Lower lobe of right lung (tissue), 2 donors: ENCODE measurements at regions not wholly inside any gene's neighbourhood (a gene's known extent, or its start where the extent isn't known, plus 50 kb on each side); places are given as distances from the start of the nearest gene placed in this dataset.
A peak's percentile ranks its signal among the peaks of the same experiment; 100 is the strongest.

Experiments
- ATAC-seq, 2 donors: fragments of 200-7000 bp; cut with Tn5 transposase; one replicate each; pipeline ENCODE4 v1.9.1; 2020 to 2022; ENCODE audit warnings: mild to moderate bottlenecking in 2 of 2, moderate library complexity in 2 of 2
- DNase-seq: peaks from one replicate; pipeline ENCODE4 v3.0.0-alpha.2; 2020
- H3K27ac ChIP-seq: fragments of 200-600 bp; one replicate; pipeline ENCODE4 v1.8.0; 2022
- H3K27me3 ChIP-seq: fragments of 200-600 bp; one replicate; pipeline ENCODE4 v1.8.0; 2022; ENCODE audit warnings: low read depth
- H3K36me3 ChIP-seq: fragments of 200-600 bp; one replicate; pipeline ENCODE4 v1.8.0; 2022; ENCODE audit warnings: mild to moderate bottlenecking
- H3K4me1 ChIP-seq: fragments of 200-600 bp; one replicate; pipeline ENCODE4 v1.8.0; 2022
- H3K4me3 ChIP-seq: fragments of 200-600 bp; one replicate; pipeline ENCODE4 v1.8.0; 2022; ENCODE audit warnings: mild to moderate bottlenecking
- H3K9me3 ChIP-seq: fragments of 200-600 bp; one replicate; pipeline ENCODE4 v1.8.0; 2022
- intact Hi-C: fragments of 100-400 bp; cut with DNase I; formaldehyde crosslinking; loops from one replicate; pipeline ENCODE4 v1.11.0; 2022
- TF ChIP-seq, protein P1 (sequence below): fragments of 200-600 bp; IDR thresholded peaks from one replicate; pipeline ENCODE4 v1.8.0; 2022; ENCODE audit warnings: antibody characterized with exemption, mild to moderate bottlenecking
- donor health status: DM: no; HTN: yes; CAD: no; lungs with severe emphysema.

DNA sequence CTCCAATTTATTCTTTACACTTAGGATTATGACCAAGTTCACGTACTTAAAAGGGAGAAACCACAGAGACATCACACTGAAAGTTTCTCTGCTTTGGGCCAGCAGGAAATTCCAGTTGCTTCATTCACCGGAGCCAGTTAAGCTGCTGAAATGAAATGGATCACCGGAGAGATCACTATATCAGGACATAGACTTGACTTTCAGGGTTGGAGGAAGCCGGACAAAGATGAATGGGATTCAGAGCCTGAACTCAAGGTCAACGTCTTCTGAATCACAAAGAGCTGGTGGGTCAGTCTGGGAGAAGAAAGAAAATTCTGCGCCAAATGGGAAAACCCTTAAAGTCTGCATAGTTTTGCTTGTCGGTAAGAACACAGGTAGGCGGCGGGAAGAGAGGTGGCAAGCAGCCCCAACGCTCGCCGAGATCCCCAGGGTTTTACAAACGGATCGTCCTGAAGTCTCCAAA, 81.9 kb upstream of the CCDC28A start:
- H3K9me3 ChIP-seq: no peaks in the 10 kb centered on the region
- H3K36me3 ChIP-seq: no peaks in the 10 kb centered on the region
- no peaks in the 10 kb centered on the region for H3K27me3 ChIP-seq
- peak overlapping the region; percentile 76 for H3K4me3 ChIP-seq
- DNase-seq: no peak
- peaks cover 7% of the 10 kb centered on the region for H3K4me1 ChIP-seq
- peak overlapping the region; percentile 84 for H3K27ac ChIP-seq
- intact Hi-C loops: no loop called here
- peak in 1 of 2 donors; percentile 20 for ATAC-seq
- TF ChIP-seq, protein P1, sequence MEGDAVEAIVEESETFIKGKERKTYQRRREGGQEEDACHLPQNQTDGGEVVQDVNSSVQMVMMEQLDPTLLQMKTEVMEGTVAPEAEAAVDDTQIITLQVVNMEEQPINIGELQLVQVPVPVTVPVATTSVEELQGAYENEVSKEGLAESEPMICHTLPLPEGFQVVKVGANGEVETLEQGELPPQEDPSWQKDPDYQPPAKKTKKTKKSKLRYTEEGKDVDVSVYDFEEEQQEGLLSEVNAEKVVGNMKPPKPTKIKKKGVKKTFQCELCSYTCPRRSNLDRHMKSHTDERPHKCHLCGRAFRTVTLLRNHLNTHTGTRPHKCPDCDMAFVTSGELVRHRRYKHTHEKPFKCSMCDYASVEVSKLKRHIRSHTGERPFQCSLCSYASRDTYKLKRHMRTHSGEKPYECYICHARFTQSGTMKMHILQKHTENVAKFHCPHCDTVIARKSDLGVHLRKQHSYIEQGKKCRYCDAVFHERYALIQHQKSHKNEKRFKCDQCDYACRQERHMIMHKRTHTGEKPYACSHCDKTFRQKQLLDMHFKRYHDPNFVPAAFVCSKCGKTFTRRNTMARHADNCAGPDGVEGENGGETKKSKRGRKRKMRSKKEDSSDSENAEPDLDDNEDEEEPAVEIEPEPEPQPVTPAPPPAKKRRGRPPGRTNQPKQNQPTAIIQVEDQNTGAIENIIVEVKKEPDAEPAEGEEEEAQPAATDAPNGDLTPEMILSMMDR: no peak

DNA sequence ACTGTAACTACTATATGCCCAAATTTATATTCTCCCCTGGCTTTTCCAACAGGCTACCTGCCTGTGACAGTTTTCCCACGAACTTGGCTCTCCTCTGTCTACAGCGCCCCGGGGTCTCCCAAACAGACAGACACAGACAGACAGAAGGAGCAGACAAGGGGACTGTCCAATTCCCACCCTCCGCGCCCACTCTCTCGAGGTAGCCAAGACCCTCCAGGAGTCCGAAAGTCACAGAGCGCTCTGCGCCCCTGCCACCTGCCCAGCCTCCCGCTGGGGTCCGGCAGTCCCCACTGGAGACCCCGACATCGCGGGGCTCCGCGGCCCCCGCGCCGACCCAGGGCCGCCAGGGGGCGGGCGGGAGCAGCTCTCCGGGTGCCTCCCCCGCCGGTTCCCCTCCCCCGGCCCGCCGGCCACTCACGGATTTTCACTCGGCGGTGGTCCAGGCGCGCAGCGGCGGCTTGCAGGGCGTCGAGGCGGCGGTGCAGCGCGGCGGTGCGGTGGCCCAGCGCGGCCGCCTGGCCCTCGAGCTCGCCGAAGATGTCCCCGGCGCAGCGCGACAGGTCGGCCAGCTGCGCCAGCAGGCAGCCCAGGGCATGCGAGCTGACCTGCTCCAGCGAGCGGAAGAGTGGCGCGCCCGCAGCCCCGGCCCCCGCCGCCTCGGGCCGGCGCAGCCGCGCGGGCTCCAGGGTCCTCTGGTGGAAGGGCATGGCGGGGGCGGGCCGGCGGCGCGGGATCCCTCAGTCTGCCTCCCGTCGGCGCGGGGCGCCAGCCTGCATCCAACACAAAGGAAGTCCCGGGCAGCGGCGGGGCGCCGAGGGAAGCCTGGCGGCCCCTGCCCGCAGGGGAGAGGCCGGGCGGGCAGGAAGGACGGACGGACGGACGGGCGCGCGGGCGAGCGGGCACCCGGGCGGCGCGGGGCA, 81.3 kb upstream of the CCDC28A start:
- DNase-seq: peak; percentile 81
- H3K9me3 ChIP-seq: no peaks in the 10 kb centered on the region
- H3K36me3 ChIP-seq: no peaks in the 10 kb centered on the region
- peak overlapping the region; percentile 84 for H3K27ac ChIP-seq
- peak overlapping the region; percentile 76 for H3K4me3 ChIP-seq
- peaks cover 7% of the 10 kb centered on the region for H3K4me1 ChIP-seq
- intact Hi-C loops: no loop called here
- no peaks in the 10 kb centered on the region for H3K27me3 ChIP-seq
- TF ChIP-seq, protein P1: peak; percentile 89
- ATAC-seq: peak; percentile 86 to 89

DNA sequence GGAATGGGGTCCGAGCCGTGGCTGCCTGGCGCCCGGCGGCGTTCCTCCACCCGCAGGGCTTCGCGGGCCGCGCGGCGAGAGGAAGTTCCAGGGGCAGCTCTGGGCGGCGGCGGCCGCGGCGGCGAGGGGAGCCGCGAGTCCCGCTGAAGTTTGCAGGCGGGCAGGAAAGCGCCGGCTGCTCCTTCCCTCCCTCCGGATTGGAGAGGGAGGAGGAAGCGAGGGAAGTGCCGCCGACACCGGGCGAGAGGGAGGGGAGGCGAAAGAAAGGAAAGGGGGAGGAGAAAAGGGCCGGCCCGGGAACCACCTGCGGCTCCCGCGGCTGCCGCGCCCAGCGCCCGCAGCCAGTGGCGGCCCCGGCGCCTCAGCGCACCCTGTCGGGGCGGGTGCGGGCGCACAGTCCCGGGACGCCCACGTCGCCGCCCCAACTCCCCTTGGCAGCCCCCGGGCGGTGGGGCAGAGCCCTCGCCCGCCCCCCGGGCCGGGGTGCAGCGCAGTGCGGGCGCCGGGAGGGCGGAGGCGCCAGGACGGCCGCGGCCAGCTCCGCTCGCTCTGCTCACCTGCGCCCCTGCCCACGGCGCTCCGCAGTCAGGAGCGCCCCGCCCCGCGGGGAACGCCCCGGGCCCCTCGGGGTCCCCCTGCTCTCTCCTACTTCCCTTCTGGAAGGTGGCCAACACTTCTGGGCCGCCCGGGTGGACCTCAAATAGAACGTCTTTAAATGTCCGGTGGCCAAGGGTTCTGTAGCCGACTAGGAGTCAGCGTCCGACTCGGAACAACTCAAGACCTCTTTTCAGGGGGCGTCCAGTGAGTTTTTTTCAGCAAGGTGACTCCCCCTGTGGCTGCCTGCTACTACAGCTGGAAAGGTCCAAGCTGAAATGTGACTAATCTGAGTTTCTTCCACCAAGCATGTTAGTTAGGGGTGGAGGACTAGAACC, 80.3 kb upstream of the CCDC28A start:
- peak; percentile 88 to 89 for ATAC-seq
- H3K27me3 ChIP-seq: no peaks in the 10 kb centered on the region

DNA sequence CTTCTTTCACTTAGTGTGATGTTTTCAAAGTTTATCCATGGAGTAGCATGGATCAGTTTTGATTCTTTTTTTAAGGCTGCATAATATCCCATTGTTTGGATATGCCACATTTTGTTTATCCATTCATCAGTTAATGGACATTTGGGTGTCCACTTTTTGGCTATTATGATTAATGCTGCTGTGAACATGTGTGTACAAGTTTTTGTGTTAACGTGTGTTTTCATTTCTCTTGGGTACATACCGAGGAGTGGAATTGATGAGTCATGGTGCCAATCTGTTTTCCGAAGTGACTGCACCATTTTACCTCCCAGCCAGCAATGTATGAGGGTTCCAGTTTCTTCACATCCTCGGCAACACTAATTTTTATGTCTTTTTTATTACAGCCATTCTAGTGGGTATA, 78.4 kb upstream of the CCDC28A start:
- intact Hi-C loops: no loop called here
- Histone ChIP-seq H3K36me3 (no peaks in the 10 kb centered on the region), H3K9me3 (no peaks in the 10 kb centered on the region), H3K27ac (no peak overlapping the region), H3K4me3 (no peak overlapping the region), H3K27me3 (no peaks in the 10 kb centered on the region), H3K4me1 (peaks cover 7% of the 10 kb centered on the region)
- TF ChIP-seq, protein P1: no peak
- ATAC-seq (no peak), DNase-seq (no peak)

More for the DNA sequence above, 80.3 kb upstream of the CCDC28A start:
- Histone ChIP-seq H3K4me3 (peak overlapping the region; percentile 76), H3K36me3 (no peaks in the 10 kb centered on the region), H3K27ac (peak overlapping the region; percentile 84), H3K4me1 (peaks cover 7% of the 10 kb centered on the region), H3K9me3 (no peaks in the 10 kb centered on the region)
- DNase-seq: peak; percentile 83
- intact Hi-C loops: no loop called here
- TF ChIP-seq, protein P1: no peak

DNA sequence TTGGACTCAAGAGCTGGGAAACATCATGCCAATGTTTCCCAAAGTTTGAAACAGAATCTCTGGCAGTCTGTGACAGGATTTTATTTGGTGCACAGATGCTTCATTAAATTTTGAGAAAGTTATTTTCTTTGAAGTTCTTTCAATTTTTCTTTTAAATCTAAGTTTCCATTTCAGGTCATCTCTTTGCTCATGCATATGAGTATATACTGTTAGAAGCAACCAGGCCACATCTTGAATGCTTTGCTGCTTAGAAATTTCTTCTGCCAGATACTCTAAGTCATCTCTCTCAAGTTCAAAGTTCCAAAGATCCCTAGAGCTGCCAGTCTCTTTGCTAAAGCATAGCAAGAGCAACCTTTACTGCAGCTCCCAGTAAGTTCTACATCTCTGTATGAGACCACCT, 59.1 kb upstream of the CCDC28A start:
- H3K4me3 ChIP-seq: no peak overlapping the region
- no peaks in the 10 kb centered on the region for H3K27me3 ChIP-seq
- TF ChIP-seq, protein P1: no peak
- no peaks in the 10 kb centered on the region for H3K36me3 ChIP-seq
- peaks cover 3% of the 10 kb centered on the region for H3K4me1 ChIP-seq
- intact Hi-C loops: no loop called here
- H3K27ac ChIP-seq: no peak overlapping the region
- ATAC-seq (no peak), DNase-seq (no peak)
- no peaks in the 10 kb centered on the region for H3K9me3 ChIP-seq
